Upper lobe of left lung (tissue), 4 donors: ENCODE measurements at regions not wholly inside any gene's neighbourhood (a gene's known extent, or its start where the extent isn't known, plus 50 kb on each side); places are given as distances from the start of the nearest gene placed in this dataset.

Experiments
- CTCF ChIP-seq, 6 experiments: fragments of 450-650 bp in 4 of 6; fragments of 200-600 bp in 2 of 6; sonication (generic) in 2 of 6; IDR thresholded peaks; one replicate each; pipeline ENCODE4 v1.5.1; 2016 to 2019; ENCODE audit warnings: antibody characterized with exemption in 6 of 6
- EP300 ChIP-seq, 4 donors: sonication (generic); formaldehyde crosslinking; IDR thresholded peaks; one replicate each; pipeline ENCODE4 v1.5.1; 2017; ENCODE audit warnings: antibody characterized with exemption in 4 of 4, control low read depth in 2 of 4
- POLR2A ChIP-seq, 4 donors: fragments of 450-650 bp; IDR thresholded peaks; one replicate each; pipeline ENCODE4 v1.5.1; 2016 to 2017; ENCODE audit warnings: antibody characterized with exemption in 4 of 4, mild to moderate bottlenecking in 2 of 4
- POLR2AphosphoS5 ChIP-seq, 2 donors: sonication (generic); formaldehyde crosslinking; IDR thresholded peaks; one replicate each; pipeline ENCODE4 v1.5.1; 2017; ENCODE audit warnings: antibody characterized with exemption in 2 of 2

- TF ChIP-seq CTCF (IDR thresholded peaks at IDR 0.05) (no peak), POLR2A (IDR thresholded peaks at IDR 0.05) (no peak), POLR2AphosphoS5 (IDR thresholded peaks at IDR 0.05) (no peak), EP300 (IDR thresholded peaks at IDR 0.05) (no peak)
Observed at GRCh38 chr6:121523628-121524027, 88.2 kb downstream of the GJA1 start.
